SU-DHL-6 (cell line): ENCODE measurements at regions not wholly inside any gene's neighbourhood (a gene's known extent, or its start where the extent isn't known, plus 50 kb on each side); places are given as distances from the start of the nearest gene placed in this dataset.

Experiments used
- H2AFZ ChIP-seq: fragments of 200-600 bp; sonication (generic); 2 replicates; pipeline ENCODE4 v1.6.1; 2014; ENCODE audit warnings: low read depth, mild to moderate bottlenecking, moderate library complexity, mixed read lengths, antibody characterized with exemption, low read length; ENCODE audit not compliant: severe bottlenecking
- H3F3A ChIP-seq: fragments of 200-600 bp; shearing (Covaris generic); 2 replicates; pipeline ENCODE4 v1.6.0; 2016; ENCODE audit warnings: antibody characterized with exemption, mild to moderate bottlenecking; ENCODE audit not compliant: insufficient read depth
- H3K27ac ChIP-seq: fragments of 200-600 bp; sonication (generic); 2 replicates; pipeline ENCODE4 v1.5.1; 2016; ENCODE audit warnings: low read depth, mild to moderate bottlenecking, low read length, moderate library complexity, mixed read lengths
- H3K27me3 ChIP-seq: fragments of 200-600 bp; sonication (generic), shearing (Covaris generic); 2 replicates; pipeline ENCODE4 v1.6.0; 2014; ENCODE audit warnings: mild to moderate bottlenecking, low read length
- H3K36me3 ChIP-seq: fragments of 200-600 bp; sonication (generic); 2 replicates; pipeline ENCODE4 v1.6.1; 2014; ENCODE audit warnings: mild to moderate bottlenecking, low read length, mixed read lengths
- H3K4me2 ChIP-seq: fragments of 300-600, 200-600 bp; shearing (Covaris generic), sonication (generic); 2 replicates; pipeline ENCODE4 v1.6.0; 2014; ENCODE audit warnings: low read length, low read depth, mild to moderate bottlenecking; ENCODE audit not compliant: poor library complexity, severe bottlenecking
- H3K4me3 ChIP-seq: fragments of 200-600 bp; sonication (generic); 2 replicates; pipeline ENCODE4 v1.5.1; 2014; ENCODE audit warnings: antibody characterized with exemption, low read length, mild to moderate bottlenecking, mixed read lengths; ENCODE audit not compliant: insufficient read depth, poor library complexity, severe bottlenecking
- H3K79me2 ChIP-seq: fragments of 200-600 bp; sonication (generic); 2 replicates; pipeline ENCODE4 v1.6.1; 2014; ENCODE audit warnings: mild to moderate bottlenecking, low read length, moderate library complexity; ENCODE audit not compliant: insufficient read depth
- H3K9ac ChIP-seq: fragments of 200-600 bp; sonication (generic); 2 replicates; pipeline ENCODE4 v1.7.0; 2014; ENCODE audit warnings: mild to moderate bottlenecking, low read length
- H3K9me2 ChIP-seq: fragments of 200-600 bp; sonication (generic); replicated peaks from 2 replicates; pipeline ENCODE4 v1.6.1; 2014; ENCODE audit warnings: low read length; ENCODE audit not compliant: insufficient read depth
- H3K9me3 ChIP-seq: fragments of 200-600 bp; sonication (generic); 2 replicates; pipeline ENCODE4 v1.6.1; 2014; ENCODE audit warnings: low read length, mixed read lengths; ENCODE audit not compliant: insufficient read depth
- H4K20me1 ChIP-seq: fragments of 200-600 bp; sonication (generic); 2 replicates; pipeline ENCODE4 v1.6.1; 2014; ENCODE audit warnings: low read depth, mild to moderate bottlenecking, antibody characterized with exemption, low read length, moderate library complexity, mixed read lengths
- CTCF ChIP-seq: fragments of 200-600 bp; sonication (generic); IDR thresholded peaks from one replicate; pipeline ENCODE4 v1.5.1; 2017; ENCODE audit warnings: antibody characterized with exemption, mild to moderate bottlenecking, low read length, moderate library complexity; ENCODE audit not compliant: insufficient read depth, poor library complexity, severe bottlenecking
- EZH2phosphoT487 ChIP-seq: fragments of 200-600 bp; sonication (generic), shearing (Covaris generic); conservative IDR thresholded peaks from 2 replicates; pipeline ENCODE4 v1.6.1; 2018; ENCODE audit warnings: mild to moderate bottlenecking, antibody characterized with exemption, low read length, moderate library complexity, mixed read lengths

- H4K20me1 ChIP-seq, result no peaks in the 10 kb centered on the region
- H3K79me2 ChIP-seq, result no peaks in the 10 kb centered on the region
- H3K27me3 ChIP-seq, result no peaks in the 10 kb centered on the region
- no peaks in the 10 kb centered on the region for H3K36me3 ChIP-seq
- no peak overlapping the region for H3K4me3 ChIP-seq
- no peaks in the 10 kb centered on the region for H3K9me2 ChIP-seq
- no peak overlapping the region for H3K9ac ChIP-seq
- H3K4me2 ChIP-seq, result no peak overlapping the region
- TF ChIP-seq EZH2phosphoT487 (no peak), CTCF (no peak)
- H3K27ac ChIP-seq, result no peak overlapping the region
- H3F3A ChIP-seq, result no peaks in the 10 kb centered on the region
- no peak overlapping the region for H2AFZ ChIP-seq
- H3K9me3 ChIP-seq, result no peaks in the 10 kb centered on the region
These were observed 248.8 kb upstream of the FOXD3 start for GRCh38 chr1:63073309-63074306.

GRCh38 chr1:63074321-63074720 lies 248.0 kb upstream of the FOXD3 start:
- no peak overlapping the region for H3K4me3 ChIP-seq
- no peak overlapping the region for H3K27ac ChIP-seq
- H3K9me3 ChIP-seq, result no peaks in the 10 kb centered on the region
- no peaks in the 10 kb centered on the region for H3K27me3 ChIP-seq
- no peaks in the 10 kb centered on the region for H3K9me2 ChIP-seq
- TF ChIP-seq EZH2phosphoT487 (no peak), CTCF (no peak)
- no peaks in the 10 kb centered on the region for H3K79me2 ChIP-seq
- no peaks in the 10 kb centered on the region for H3F3A ChIP-seq
- H2AFZ ChIP-seq, result no peak overlapping the region
- H4K20me1 ChIP-seq, result no peaks in the 10 kb centered on the region
- H3K36me3 ChIP-seq, result no peaks in the 10 kb centered on the region
- no peak overlapping the region for H3K4me2 ChIP-seq
- H3K9ac ChIP-seq, result no peak overlapping the region

GRCh38 chr1:63082766-63083165 lies 239.6 kb upstream of the FOXD3 start:
- no peak for TF ChIP-seq CTCF
- no peak for TF ChIP-seq EZH2phosphoT487
- H3K27me3 ChIP-seq, result no peaks in the 10 kb centered on the region; the same call in 1 of the 2 replicates
- no peak overlapping the region for H3K4me2 ChIP-seq

More at GRCh38 chr1:63082766-63083165, 239.6 kb upstream of the FOXD3 start:
- Histone ChIP-seq H3K36me3 (no peaks in the 10 kb centered on the region), H4K20me1 (no peaks in the 10 kb centered on the region), H3K9me3 (no peaks in the 10 kb centered on the region), H2AFZ (no peak overlapping the region), H3F3A (no peaks in the 10 kb centered on the region), H3K9me2 (no peaks in the 10 kb centered on the region), H3K79me2 (no peaks in the 10 kb centered on the region), H3K4me3 (no peak overlapping the region), H3K9ac (no peak overlapping the region), H3K27ac (no peak overlapping the region)
